MV-4-11 (cell line): ENCODE measurements at regions not wholly inside any gene's neighbourhood (a gene's known extent, or its start where the extent isn't known, plus 50 kb on each side); places are given as distances from the start of the nearest gene placed in this dataset.

Experiments used
- DNase-seq: peaks from one replicate; lab custom pipeline; 2025; lab: John Stamatoyannopoulos, UW

- no peak for DNase-seq
These were observed 50.5 kb upstream of the ZNF516 start for GRCh38 chr18:76545433-76546087.

GRCh38 chr18:76544511-76545345 lies 49.7 kb upstream of the ZNF516 start:
- DNase-seq = peak; percentile 19
